Skeletal muscle cell (primary cell): ENCODE measurements at regions not wholly inside any gene's neighbourhood (a gene's known extent, or its start where the extent isn't known, plus 50 kb on each side); places are given as distances from the start of the nearest gene placed in this dataset.

ENCODE experiments used
- DNase-seq: peaks from one replicate; pipeline ENCODE4 v3.0.0-alpha.2; 2010; ENCODE audit warnings: low read depth
- H3K4me3 ChIP-seq: 2 replicates; pipeline ENCODE4 v1.5.1; 2011; ENCODE audit warnings: low read depth, mild to moderate bottlenecking, control low read depth, low read length, moderate library complexity

DNA sequence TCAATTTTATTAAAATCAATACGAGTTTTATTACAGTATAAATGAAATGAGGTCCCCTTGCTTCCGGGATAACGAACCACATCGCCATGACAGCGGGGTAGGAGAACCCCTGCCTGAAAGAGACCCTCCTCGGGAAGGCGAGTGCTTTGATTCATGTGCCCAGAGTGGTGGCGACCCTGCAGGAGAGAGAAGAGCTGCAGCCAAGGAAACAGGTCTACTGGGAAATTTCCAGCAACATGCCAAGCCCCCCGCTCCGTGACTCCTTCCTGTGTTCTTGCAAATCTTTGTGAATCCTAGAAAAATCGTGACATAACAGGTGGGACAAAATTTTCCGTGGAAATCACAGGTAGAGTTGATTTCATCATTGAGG is 162.5 kb downstream of the WSCD1 start:
- H3K4me3 ChIP-seq: no peak overlapping the region
- DNase-seq: no peak

DNA sequence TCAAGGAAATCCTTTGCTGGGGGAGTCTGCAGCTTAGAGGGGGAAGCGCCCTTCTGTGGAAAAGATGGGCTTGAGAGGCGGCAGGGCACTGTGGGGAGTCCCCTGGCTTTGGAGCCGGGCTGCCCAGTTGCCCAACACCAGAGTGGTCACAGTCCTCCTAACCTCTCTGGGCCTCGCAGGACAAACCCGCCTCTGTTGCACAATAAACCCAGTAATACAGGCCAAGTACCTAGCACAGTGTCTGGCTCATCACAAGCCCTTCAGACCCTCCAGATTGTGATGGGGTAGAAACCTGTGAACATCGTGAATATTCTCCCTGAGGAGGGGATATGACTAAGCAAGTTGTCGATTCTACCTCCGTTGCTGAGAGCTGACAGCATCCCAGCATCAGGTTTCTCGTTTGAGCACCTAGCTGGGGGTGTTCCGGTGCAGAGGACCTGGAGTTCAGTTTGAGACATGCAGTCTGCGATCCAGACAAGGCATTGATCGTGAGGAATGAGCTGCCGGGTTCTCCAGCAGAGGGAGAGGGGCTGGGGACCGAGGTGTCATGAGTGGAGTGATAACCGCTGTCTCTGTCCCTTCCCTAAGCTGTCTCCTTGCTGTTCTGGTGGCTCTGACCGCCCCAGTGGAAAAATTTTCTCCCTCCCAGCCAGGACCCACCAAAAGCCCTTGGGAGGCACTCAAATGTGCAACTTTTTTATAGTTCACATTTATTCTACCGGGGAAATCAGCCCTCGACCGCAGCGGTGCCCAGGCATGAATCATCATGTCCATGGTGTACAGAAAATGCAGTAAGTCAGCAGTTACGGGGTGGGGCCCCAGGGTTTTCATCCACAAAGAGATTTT is 161.9 kb downstream of the WSCD1 start:
- DNase-seq: no peak
- H3K4me3 ChIP-seq: no peak overlapping the region

DNA sequence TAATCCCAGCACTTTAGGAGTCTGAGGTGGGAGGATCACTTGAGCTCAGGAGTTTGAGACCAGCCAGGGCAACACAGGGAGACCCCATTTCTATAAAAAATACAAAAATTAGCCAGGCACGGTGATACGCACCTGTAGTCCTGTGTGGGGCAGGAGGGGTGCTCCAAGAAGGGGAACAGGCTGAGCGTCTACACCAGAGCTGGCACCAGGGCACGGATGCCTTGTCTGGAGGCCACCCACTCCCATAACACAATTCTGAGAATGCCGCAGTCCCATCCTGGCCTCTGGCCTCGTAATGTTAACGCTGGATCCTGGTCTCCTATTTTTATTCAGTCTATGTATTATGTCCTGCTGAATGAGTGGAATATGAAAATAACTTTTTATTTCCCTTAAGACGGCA is 161.3 kb downstream of the WSCD1 start:
- H3K4me3 ChIP-seq: no peak overlapping the region
- DNase-seq: no peak

DNA sequence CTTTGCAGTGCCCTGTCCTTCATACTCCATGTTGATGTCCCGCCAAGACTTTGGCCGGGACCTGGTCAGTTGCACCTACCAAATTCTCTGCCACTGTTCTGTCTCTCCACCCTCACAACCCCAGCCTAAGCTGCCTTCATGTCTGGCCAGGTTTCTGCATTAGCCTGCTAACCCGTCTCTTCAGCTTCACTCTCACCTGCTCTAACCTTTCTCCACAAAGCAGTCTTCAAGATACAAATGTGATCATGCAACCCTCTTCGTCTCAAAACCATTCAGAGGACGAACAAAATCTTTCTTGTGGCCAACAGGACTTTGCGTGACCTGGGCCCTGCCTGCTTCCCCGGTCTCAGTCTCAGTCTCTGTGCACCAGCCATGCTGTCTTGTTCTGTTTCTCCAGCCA is 148.2 kb downstream of the WSCD1 start:
- H3K4me3 ChIP-seq: no peak overlapping the region
- DNase-seq: no peak

DNA sequence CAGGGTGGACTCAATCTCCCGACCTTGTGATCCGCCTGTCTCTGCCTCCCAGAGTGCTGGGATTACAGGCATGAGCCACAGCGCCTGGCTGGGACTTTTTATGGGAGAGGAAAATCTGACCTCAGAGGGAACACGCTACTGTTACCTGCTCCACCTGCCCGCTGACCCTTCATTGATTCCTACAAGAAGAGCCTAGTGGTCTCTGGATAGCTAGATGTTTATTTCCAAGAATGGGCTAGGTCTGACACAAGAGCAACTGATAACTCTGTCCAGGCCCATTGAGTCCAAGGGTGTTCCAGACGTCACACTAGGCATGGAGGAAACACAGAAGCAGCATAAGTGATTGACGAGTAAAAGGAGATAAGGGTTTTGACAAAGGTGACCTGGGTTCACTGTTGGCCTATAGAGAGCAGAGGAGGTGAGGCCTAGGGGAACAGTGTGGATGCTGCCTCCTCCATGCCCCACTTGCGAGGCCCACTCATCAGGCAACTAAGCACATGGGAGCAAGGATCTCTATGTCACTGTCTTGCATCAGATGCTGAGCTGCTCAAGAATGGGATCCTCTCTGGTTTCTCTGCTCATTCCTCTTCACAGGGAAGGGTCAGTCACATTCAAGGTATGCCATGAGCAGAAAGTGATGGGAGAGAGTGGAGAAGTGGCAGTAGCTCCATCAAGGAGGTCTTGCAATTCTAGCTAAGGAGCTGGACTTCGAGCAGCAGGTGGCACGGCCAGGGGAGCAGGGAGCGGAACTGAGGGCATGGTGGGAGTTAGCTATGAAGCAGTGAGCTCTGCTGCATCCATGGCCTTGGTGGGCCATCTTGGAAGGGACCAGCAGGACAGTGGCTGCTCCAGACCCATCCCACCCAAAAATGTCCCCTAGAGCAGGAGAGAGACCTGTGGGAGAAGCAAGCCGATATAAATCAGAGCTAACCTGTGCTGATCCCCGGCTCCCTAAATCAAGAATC is 145.2 kb downstream of the WSCD1 start:
- no peak for DNase-seq
- no peak overlapping the region for H3K4me3 ChIP-seq

DNA sequence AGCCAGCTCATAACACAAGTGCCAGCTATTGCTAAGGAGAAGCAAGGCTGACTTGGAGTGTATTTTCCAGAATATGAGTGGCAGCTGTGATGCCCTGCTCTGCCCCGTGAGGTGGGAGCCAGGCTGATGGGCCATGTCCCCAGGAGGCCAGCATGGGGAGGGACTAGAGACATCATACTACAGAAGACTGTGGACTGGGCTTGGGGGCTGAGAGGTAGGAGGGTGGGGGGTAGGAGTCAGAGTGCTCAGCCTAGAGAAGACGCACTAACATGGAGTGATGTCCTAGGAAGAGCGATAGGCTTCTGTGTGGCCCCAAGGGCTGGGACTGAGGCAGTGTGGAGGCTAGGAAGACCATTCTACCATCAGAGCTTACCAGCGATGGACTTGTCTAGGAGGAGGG is 143.7 kb downstream of the WSCD1 start:
- H3K4me3 ChIP-seq: no peak overlapping the region
- DNase-seq: no peak

DNA sequence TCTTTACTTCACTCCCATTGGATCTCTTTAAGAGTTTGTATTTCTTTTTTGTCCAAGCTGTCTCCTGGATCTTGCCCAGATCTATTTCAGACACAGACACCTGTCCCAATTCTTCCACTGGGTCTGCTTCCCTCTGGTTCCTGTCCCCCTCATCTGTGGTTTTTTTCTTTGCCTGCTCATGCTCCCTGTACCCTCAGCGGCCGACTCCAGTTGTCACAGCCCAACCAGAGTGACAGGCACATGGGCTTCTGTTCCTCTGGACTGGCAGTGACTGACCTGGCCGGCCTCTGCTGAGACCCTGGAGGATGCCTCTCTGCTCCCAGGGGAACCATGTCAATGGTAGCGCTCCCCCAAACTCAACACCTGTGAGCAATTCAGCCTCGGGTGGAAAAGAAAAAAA is 142.6 kb downstream of the WSCD1 start:
- no peak overlapping the region for H3K4me3 ChIP-seq

DNA sequence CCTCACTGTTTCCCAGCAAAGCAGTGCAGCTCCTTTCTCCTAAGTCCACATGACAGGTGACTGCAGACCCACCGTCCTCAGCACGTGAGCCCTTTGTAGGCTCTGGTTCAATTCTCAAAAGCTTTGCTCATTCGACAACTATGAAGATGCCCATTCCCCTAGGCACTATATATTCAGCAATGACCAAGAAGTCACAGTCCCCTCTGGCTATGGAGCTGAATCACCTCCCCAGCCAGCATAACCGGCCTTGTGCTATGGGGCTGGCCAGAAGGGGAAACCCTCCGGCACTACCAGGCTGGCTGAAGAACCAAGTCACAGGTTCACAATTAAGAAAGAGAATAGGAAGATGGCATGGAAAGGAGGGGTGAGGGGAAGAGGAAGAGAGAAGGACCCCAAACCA is 139.7 kb downstream of the WSCD1 start:
- no peak for DNase-seq
- H3K4me3 ChIP-seq: no peak overlapping the region

More for the DNA sequence above, 142.6 kb downstream of the WSCD1 start:
- DNase-seq: no peak

DNA sequence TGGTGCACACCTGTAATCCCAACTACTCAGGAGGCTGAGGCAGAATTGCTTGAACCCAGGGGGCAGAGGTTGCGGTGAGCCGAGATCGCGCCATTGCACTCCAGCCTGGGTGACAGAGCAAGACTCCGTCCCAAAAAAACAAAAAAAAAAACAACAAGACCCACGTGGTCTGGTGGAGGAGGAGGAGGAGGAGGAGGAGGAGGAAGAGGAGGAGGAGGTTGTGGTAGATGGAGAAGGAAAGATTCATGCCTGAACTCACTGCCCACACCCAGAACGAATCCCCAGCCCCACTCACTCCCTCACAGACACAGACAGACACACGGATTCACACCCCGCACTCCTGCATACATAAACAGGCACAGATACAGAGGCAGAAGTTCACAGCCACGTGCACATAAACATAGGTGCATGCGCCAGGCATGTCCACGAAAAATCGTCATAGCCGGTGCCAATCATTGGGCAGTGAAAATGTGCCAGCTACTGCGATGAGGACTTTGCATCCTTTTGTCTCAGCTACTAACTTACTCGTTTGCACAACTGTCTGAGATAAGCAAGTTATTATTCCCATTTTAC is 138.5 kb downstream of the WSCD1 start:
- H3K4me3 ChIP-seq: no peak overlapping the region
- DNase-seq: no peak

DNA sequence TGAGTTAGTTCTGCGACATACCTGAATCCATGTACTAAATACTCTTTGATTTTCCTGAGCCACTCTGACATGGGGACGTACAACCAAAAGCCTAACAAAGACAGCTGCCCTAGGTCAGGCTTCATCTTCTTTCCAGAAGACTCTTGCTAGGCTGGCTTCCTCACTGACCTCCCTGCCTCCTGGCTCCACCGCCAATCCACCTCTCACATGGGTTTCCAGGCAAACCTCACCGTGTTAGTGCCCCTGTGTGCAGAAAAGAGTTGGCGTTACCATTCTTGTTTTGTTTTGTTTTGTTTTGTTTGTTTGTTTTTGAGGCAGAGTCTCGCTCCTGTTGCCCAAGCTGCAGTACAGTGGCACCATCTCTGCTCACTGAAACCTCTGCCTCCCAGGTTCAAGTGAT is 135.3 kb downstream of the WSCD1 start:
- DNase-seq: no peak
- H3K4me3 ChIP-seq: no peak overlapping the region

DNA sequence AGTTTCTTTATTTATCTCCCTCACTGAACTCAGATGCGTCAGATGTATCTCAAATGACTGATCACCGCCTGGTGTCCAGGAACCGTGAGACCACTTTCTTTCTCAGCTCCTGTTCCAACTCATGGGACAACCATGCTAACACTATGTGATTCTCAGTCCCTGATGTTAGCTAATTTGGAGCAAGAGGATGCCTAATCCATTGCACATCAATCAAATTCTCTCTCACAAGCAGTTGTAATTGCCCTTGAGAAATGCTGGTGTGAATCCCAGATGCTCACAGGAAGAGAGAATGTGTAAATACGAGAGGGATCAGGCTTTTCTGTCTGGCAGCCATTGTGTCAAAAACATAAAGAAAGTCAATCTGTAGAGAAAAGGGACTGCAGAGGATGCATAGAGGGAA is 134.9 kb downstream of the WSCD1 start:
- H3K4me3 ChIP-seq: no peak overlapping the region
- no peak for DNase-seq

DNA sequence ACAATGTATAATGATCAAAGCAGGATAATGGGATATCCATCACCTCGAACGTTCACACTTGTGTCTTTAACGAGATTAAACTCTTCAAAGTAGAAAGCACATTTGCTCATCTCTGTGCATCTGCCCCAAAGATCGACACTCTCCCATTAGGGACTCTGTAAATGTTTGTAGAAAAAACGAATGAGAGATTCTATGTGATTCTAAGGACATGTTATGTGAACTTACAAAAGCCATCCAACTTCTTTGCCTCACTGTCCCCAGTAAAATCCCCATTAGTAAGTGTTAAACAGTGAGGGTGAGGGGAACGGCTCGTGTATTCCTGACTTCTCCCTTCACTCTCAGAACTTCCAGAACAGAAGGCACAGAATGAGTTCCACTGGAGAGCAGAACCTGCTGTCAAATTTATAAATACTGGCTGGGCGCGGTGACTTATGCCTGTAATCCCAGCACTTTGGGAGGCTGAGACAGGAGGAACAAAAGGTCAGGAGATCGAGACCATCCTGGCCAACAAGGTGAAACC is 134.1 kb downstream of the WSCD1 start:
- H3K4me3 ChIP-seq: no peak overlapping the region
- DNase-seq: no peak

DNA sequence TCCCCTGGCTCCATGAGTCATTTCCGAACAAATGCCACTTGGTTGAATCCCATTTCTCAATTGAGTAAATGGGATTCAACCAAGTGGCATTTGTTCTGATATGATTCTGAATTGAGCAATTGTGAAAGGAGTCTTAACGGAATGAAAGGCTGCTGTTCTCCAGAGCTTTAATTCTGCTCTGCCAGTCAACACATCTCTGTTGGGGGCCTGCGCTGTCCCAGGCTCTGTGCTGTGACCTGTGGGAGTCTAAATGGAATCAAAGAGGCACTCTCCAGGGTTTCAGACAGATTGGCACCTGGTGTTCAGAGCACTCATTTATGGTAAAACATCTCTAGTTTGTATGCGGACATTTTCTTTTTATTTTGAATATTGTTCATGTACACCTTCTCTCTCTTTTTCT is 126.2 kb downstream of the WSCD1 start:
- H3K4me3 ChIP-seq: no peak overlapping the region
- no peak for DNase-seq

DNA sequence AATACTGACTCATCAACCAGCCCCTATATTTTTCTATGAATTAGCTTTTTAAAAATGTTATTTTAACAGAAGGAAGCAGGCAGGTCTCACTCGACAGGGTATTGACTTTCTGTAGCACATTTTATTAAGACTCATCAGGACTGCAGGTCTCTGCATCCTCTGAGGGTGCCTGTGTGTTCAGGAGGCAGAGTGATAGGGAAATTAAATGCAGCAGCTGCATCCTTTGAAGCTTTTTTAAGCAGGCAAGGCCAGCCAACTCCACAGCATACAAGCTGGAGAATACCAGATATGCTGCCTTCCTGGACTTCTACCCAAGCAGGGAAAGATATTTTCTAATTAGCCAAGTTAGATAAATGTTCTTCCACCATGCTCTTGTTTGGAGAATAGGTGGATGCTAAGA is 124.9 kb downstream of the WSCD1 start:
- no peak for DNase-seq

DNA sequence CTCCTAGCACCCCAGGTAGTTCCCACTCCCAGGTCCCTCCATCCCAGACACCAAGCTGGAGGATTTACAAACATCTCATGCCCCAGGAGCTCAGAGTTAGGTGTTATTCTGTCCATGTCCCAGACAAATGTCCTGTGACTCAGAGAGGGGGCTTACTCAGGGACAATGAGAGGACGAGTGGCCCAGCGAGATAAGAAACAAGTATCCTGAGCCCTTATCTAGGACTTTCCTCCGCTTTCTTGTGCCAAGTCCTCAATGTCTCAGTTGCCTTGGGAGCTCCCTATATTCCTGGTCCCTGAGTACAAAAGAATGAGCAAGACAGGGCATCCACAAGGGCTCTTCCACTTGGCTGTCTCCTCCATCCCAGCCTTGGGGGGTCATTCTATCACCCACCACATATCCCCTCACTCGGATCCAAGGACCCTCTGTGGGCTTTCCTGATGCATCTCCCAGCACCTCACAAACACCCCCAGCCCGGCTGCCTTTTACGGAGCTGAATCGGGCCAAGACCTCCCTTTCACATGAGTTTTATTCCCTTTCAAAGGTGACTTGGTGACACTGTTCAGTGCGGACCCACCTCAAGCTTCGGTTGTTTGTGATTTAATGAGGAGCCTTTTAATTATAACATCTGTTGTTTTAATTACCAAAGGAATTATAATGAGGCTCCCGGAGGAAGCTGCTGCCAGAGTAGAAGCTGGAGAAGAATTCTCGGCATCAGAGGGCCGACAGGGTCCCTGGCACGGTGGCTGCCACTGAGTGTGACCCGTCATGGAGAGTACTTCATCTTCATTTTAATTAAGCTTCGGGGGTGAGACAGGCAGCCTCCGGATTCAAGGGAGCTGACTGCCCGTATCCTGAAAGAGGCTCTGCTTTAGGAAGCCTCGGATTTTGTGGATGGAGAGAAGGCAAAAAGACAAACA is 121.5 kb downstream of the WSCD1 start:
- H3K4me3 ChIP-seq: no peak overlapping the region
- no peak for DNase-seq

More for the DNA sequence above, 124.9 kb downstream of the WSCD1 start:
- no peak overlapping the region for H3K4me3 ChIP-seq

DNA sequence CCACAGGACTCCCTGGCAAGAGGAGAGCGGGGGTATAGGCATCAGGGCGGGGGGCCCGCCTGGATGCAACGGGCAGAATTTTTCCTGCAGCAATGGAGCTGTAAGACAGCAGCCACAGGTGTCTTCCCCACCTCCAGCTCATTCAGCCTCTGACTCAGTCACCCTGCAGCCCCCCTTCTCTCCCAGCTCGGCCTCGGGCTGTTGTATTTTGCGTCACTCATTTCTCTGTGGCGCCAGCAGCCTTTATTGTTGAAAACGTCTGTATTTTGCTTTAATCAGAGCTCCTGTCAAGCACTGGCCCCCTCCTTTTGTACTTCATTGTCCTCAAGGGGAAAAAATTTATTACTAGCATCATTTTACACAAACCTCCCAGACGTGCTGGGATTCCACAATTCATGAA is 117.7 kb downstream of the WSCD1 start:
- no peak overlapping the region for H3K4me3 ChIP-seq
- DNase-seq: no peak

DNA sequence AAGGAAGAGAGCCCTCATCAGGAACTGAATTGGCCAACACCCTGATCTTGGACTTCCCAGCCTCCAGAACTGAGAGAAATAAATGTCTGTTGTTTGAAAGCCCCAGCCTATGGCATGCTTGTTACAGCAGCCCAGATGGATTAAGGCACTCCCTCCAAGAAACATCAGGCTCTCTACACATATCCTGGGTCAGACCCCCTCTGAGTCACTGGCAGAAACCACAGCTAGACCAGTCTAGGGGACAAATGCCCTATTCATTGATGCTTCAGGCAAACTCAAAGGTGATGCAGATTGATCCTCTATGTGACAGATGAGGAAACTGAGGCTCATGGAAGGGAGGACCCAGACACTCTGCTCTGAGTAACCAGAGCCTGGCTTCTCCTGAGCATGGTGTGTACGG is 116.8 kb downstream of the WSCD1 start:
- no peak overlapping the region for H3K4me3 ChIP-seq
- no peak for DNase-seq

DNA sequence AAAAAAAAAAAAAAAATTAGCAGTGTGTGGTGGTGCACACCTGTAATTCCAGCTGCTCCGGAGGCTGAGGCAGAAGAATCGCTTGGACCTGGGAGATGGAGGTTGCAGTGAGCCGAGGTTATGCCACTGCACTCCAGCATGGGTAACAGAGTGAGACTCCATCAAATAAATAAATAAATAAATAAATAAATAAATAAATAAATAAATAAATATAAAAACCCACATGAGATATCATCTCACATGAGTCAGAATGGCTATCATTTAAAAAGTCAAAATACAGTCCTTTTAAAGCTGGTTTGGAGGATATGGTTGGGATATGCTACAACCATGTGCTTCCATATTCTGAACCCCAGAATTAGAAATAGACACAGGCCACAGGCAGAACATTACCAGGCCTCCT is 114.3 kb downstream of the WSCD1 start:
- H3K4me3 ChIP-seq: no peak overlapping the region
- DNase-seq: no peak

DNA sequence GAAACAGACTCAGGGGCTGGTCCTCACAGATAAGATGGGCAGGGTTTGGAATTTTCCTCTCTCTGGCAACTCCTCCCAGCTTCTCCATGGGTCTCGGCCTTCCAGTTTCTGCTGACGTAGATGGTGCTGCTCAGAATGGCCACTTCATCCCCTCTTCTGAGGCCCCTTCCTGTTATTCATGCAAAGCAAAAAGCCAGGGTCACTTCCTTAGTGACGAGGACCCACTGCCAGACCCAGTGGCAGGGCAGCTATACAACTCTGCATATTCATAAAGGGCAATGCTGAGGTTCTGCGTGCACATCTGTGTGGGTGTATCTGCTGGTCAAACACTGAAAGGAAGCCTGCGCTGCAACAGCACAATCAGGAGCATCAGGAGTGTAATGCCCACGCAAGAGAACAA is 108.8 kb downstream of the WSCD1 start:
- no peak overlapping the region for H3K4me3 ChIP-seq
- DNase-seq: no peak
